HEK293 (cell line): ENCODE measurements at regions not wholly inside any gene's neighbourhood (a gene's known extent, or its start where the extent isn't known, plus 50 kb on each side); places are given as distances from the start of the nearest gene placed in this dataset.
A peak's percentile ranks its signal among the peaks of the same experiment; 100 is the strongest.

Experiments used
- CTCF ChIA-PET: fragments of 350-600 bp; formaldehyde crosslinking; extraction: SDS; loops from one replicate; lab custom pipeline; 2021; ENCODE audit warnings: antibody characterized with exemption; lab: Yijun Ruan, JAX
- POLR2A ChIA-PET: fragments of 300-600 bp; formaldehyde crosslinking; extraction: SDS; loops from one replicate; lab custom pipeline; 2020; ENCODE audit warnings: antibody characterized with exemption, inconsistent platforms; lab: Yijun Ruan, JAX
- H3K27ac ChIP-seq: fragments of 200-500 bp; sonication (Bioruptor generic); 2 replicates; pipeline ENCODE4 v1.5.1; 2014; ENCODE audit warnings: low read depth, low read length, control low read depth, inconsistent platforms; ENCODE audit errors: extremely low read depth
- H3K36me3 ChIP-seq, 2 experiments: fragments of 200-500 bp in 1 of 2; sonication (Bioruptor generic) in 1 of 2; 1 replicate in 1 of 2; 2 replicates in 1 of 2; pipeline ENCODE4 v1.5.1; 2014 to 2017; ENCODE audit warnings: inconsistent platforms in 2 of 2, low read length in 2 of 2; ENCODE audit not compliant: control insufficient read depth in 2 of 2, insufficient read depth in 1 of 2
- H3K4me1 ChIP-seq: fragments of 200-500 bp; sonication (Bioruptor generic); 2 replicates; pipeline ENCODE4 v1.5.1; 2014; ENCODE audit warnings: mild to moderate bottlenecking, low read length, inconsistent platforms; ENCODE audit not compliant: control insufficient read depth, insufficient read depth
- H3K4me3 ChIP-seq: 2 replicates; pipeline ENCODE4 v1.5.1; 2011; ENCODE audit warnings: low read depth, mild to moderate bottlenecking, control low read depth, low read length, moderate library complexity
- H3K9me3 ChIP-seq: fragments of 200-500 bp; sonication (Bioruptor generic); 2 replicates; pipeline ENCODE4 v1.5.1; 2014; ENCODE audit warnings: low read depth, low read length, inconsistent platforms; ENCODE audit not compliant: control insufficient read depth, insufficient read depth
- MZF1 ChIP-seq: fragments of 450-650 bp; formaldehyde crosslinking; IDR thresholded peaks from 2 replicates; pipeline ENCODE4 v1.5.1; 2017; ENCODE audit warnings: missing biosample characterization, missing genetic modification characterization, borderline replicate concordance
- ZBTB20 ChIP-seq: fragments of 450-650 bp; formaldehyde crosslinking; IDR thresholded peaks from 2 replicates; pipeline ENCODE4 v1.5.1; 2016; ENCODE audit warnings: missing biosample characterization, missing genetic modification characterization
- ZFP37 ChIP-seq: fragments of 450-650 bp; formaldehyde crosslinking; IDR thresholded peaks from 2 replicates; pipeline ENCODE4 v1.5.1; 2016; ENCODE audit warnings: missing biosample characterization, missing genetic modification characterization
- ZNF16 ChIP-seq: fragments of 450-650 bp; formaldehyde crosslinking; IDR thresholded peaks from 2 replicates; pipeline ENCODE4 v1.5.1; 2016; ENCODE audit warnings: low read depth, missing biosample characterization, missing genetic modification characterization
- ZNF24 ChIP-seq: fragments of 450-650 bp; formaldehyde crosslinking; IDR thresholded peaks from 2 replicates; pipeline ENCODE4 v1.5.1; 2016; ENCODE audit warnings: missing biosample characterization, missing genetic modification characterization
- ZNF248 ChIP-seq: fragments of 450-650 bp; formaldehyde crosslinking; IDR thresholded peaks from 2 replicates; pipeline ENCODE4 v1.5.1; 2017; ENCODE audit warnings: missing biosample characterization, missing genetic modification characterization
- ZNF521 ChIP-seq: fragments of 450-650 bp; formaldehyde crosslinking; IDR thresholded peaks from 2 replicates; pipeline ENCODE4 v1.5.1; 2017; ENCODE audit warnings: missing biosample characterization, mild to moderate bottlenecking, missing genetic modification characterization
- ZNF544 ChIP-seq: fragments of 450-650 bp; formaldehyde crosslinking; IDR thresholded peaks from 2 replicates; pipeline ENCODE4 v1.5.0; 2017; ENCODE audit warnings: missing biosample characterization, missing genetic modification characterization
- ZNF600 ChIP-seq: fragments of 450-650 bp; formaldehyde crosslinking; IDR thresholded peaks from 2 replicates; pipeline ENCODE4 v1.5.1; 2016; ENCODE audit warnings: missing biosample characterization, missing genetic modification characterization
- ZNF626 ChIP-seq: fragments of 450-650 bp; sonication (Bioruptor Pico); formaldehyde crosslinking; IDR thresholded peaks from 2 replicates; pipeline ENCODE4 v1.5.1; 2018; ENCODE audit warnings: missing biosample characterization, missing genetic modification characterization, inconsistent platforms
- ZNF777 ChIP-seq: fragments of 450-650 bp; formaldehyde crosslinking; IDR thresholded peaks from 2 replicates; pipeline ENCODE4 v1.5.1; 2017; ENCODE audit warnings: missing biosample characterization, missing genetic modification characterization, borderline replicate concordance
- ZNF843 ChIP-seq: fragments of 450-650 bp; formaldehyde crosslinking; IDR thresholded peaks from 2 replicates; pipeline ENCODE4 v1.5.1; 2016; ENCODE audit warnings: missing biosample characterization, missing genetic modification characterization
- ZXDB ChIP-seq: fragments of 450-650 bp; formaldehyde crosslinking; IDR thresholded peaks from 2 replicates; pipeline ENCODE4 v1.5.1; 2016; ENCODE audit warnings: missing biosample characterization, missing genetic modification characterization
- TF ChIP-seq, protein P1 (sequence below): fragments of 450-650 bp; formaldehyde crosslinking; IDR thresholded peaks from 2 replicates; pipeline ENCODE4 v1.5.1; 2017; ENCODE audit warnings: missing biosample characterization, missing genetic modification characterization
- TF ChIP-seq, protein P2 (sequence below): fragments of 450-650 bp; formaldehyde crosslinking; conservative IDR thresholded peaks from 2 replicates; pipeline ENCODE4 v1.5.1; 2016; ENCODE audit warnings: low read depth, missing biosample characterization, missing genetic modification characterization
- TF ChIP-seq, protein P3 (sequence below): fragments of 450-650 bp; formaldehyde crosslinking; IDR thresholded peaks from 2 replicates; pipeline ENCODE4 v1.5.1; 2016; ENCODE audit warnings: missing biosample characterization, missing genetic modification characterization
- TF ChIP-seq, protein P4 (sequence below): fragments of 450-650 bp; formaldehyde crosslinking; IDR thresholded peaks from 2 replicates; pipeline ENCODE4 v1.5.1; 2016; ENCODE audit warnings: missing biosample characterization, missing genetic modification characterization

DNA sequence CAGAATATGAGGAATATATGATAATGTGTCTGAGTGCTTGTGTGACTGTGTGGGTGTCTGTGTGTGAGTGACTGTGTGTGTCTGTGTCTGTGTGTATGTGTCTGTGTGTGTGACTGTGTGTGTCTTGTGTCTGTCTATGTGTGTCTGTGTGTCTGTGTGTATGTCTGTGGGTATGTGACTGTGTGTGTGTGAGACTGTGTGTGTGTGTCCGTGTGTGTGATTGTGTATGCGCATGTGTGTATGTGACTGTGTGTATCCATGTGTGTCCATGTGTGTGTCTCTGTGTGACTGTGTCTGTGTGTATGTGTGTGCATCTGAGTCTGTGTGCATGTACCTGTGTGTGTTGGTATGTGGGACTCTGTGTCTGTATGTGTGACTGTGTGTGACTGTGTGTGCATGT, 1361.2 kb upstream of the TMEM132C start:
- CTCF ChIA-PET, result no interaction called here
- no peaks in the 10 kb centered on the region for H3K9me3 ChIP-seq
- H3K36me3 ChIP-seq, result no peaks in the 10 kb centered on the region
- H3K4me1 ChIP-seq, result no peaks in the 10 kb centered on the region
- TF ChIP-seq, protein P1, sequence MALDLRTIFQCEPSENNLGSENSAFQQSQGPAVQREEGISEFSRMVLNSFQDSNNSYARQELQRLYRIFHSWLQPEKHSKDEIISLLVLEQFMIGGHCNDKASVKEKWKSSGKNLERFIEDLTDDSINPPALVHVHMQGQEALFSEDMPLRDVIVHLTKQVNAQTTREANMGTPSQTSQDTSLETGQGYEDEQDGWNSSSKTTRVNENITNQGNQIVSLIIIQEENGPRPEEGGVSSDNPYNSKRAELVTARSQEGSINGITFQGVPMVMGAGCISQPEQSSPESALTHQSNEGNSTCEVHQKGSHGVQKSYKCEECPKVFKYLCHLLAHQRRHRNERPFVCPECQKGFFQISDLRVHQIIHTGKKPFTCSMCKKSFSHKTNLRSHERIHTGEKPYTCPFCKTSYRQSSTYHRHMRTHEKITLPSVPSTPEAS, result peak; percentile 66
- no peak for TF ChIP-seq ZNF843
- TF ChIP-seq, all 188 proteins: peak for 1
- POLR2A ChIA-PET, result no interaction called here
- H3K4me3 ChIP-seq, result no peak overlapping the region
- H3K27ac ChIP-seq, result no peak overlapping the region

DNA sequence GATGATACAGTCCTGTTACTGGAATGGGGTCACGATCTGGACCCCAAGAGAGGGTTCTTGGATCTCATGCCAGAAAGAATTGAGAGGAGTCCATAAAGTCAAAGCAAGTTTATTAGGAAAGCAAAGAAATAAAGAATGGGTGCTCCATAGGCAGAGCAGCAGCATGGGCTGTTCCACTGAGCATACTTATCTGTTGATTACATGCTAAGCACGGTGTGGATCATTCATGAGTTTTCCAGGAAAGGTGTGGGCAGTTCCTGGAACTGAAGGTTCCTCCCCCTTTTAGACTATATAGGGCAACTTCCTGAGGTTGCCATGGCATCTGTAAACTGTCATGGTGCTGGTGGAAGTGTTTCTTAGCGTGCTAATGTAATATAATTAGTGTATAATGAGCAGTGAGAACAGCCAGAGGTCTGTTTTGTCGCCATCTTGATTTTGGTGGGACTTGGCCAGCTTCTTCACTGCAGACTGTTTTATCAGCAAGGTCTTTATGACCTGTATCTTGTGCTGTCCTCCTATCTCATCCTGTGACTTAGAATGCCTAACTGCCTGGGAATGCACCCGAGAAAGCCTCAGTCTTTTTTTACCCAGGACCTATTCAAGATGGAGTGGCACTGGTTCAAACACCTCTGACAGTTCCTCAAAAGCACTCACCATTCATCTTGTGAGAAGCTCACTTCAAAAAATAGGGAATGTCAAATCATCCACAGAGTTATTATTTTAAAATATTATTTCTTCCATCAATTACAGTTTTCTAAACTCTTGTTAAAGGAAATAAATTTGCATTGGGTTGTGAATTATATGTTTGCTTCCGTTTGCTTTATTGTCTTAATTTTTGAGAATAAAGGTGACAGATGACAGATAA, 1358.8 kb upstream of the TMEM132C start:
- ChIA-PET CTCF (no interaction called here), POLR2A (no interaction called here)
- TF ChIP-seq ZXDB (no peak), MZF1 (tag by site-specific recombination) (no peak), ZNF521 (tag by site-specific recombination) (no peak), ZNF24 (tag by site-specific recombination) (no peak), ZBTB20 (tag by site-specific recombination) (no peak), ZNF16 (tag by site-specific recombination) (no peak), ZNF600 (tag by site-specific recombination) (no peak), ZNF777 (no peak), ZNF248 (no peak), ZNF544 (tag by site-specific recombination) (no peak), ZNF626 (tag by site-specific recombination) (no peak), ZFP37 (no peak)
- TF ChIP-seq, protein P2, sequence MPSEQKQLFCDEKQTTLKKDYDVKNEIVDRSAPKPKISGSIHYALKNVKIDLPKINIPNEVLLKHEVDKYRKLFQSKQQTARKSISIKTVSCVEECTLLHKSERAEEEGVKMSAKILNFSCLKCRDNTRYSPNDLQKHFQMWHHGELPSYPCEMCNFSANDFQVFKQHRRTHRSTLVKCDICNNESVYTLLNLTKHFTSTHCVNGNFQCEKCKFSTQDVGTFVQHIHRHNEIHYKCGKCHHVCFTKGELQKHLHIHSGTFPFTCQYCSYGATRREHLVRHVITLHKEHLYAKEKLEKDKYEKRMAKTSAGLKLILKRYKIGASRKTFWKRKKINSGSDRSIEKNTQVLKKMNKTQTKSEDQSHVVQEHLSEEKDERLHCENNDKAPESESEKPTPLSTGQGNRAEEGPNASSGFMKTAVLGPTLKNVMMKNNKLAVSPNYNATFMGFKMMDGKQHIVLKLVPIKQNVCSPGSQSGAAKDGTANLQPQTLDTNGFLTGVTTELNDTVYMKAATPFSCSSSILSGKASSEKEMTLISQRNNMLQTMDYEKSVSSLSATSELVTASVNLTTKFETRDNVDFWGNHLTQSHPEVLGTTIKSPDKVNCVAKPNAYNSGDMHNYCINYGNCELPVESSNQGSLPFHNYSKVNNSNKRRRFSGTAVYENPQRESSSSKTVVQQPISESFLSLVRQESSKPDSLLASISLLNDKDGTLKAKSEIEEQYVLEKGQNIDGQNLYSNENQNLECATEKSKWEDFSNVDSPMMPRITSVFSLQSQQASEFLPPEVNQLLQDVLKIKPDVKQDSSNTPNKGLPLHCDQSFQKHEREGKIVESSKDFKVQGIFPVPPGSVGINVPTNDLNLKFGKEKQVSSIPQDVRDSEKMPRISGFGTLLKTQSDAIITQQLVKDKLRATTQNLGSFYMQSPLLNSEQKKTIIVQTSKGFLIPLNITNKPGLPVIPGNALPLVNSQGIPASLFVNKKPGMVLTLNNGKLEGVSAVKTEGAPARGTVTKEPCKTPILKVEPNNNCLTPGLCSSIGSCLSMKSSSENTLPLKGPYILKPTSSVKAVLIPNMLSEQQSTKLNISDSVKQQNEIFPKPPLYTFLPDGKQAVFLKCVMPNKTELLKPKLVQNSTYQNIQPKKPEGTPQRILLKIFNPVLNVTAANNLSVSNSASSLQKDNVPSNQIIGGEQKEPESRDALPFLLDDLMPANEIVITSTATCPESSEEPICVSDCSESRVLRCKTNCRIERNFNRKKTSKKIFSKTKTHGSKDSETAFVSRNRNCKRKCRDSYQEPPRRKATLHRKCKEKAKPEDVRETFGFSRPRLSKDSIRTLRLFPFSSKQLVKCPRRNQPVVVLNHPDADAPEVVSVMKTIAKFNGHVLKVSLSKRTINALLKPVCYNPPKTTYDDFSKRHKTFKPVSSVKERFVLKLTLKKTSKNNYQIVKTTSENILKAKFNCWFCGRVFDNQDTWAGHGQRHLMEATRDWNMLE (tag by site-specific recombination), result no peak
- TF ChIP-seq, protein P3, sequence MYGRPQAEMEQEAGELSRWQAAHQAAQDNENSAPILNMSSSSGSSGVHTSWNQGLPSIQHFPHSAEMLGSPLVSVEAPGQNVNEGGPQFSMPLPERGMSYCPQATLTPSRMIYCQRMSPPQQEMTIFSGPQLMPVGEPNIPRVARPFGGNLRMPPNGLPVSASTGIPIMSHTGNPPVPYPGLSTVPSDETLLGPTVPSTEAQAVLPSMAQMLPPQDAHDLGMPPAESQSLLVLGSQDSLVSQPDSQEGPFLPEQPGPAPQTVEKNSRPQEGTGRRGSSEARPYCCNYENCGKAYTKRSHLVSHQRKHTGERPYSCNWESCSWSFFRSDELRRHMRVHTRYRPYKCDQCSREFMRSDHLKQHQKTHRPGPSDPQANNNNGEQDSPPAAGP (tag by site-specific recombination), result no peak
- TF ChIP-seq, protein P4, sequence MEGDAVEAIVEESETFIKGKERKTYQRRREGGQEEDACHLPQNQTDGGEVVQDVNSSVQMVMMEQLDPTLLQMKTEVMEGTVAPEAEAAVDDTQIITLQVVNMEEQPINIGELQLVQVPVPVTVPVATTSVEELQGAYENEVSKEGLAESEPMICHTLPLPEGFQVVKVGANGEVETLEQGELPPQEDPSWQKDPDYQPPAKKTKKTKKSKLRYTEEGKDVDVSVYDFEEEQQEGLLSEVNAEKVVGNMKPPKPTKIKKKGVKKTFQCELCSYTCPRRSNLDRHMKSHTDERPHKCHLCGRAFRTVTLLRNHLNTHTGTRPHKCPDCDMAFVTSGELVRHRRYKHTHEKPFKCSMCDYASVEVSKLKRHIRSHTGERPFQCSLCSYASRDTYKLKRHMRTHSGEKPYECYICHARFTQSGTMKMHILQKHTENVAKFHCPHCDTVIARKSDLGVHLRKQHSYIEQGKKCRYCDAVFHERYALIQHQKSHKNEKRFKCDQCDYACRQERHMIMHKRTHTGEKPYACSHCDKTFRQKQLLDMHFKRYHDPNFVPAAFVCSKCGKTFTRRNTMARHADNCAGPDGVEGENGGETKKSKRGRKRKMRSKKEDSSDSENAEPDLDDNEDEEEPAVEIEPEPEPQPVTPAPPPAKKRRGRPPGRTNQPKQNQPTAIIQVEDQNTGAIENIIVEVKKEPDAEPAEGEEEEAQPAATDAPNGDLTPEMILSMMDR (tag by site-specific recombination), result no peak
- H3K36me3 ChIP-seq, result no peaks in the 10 kb centered on the region
- no peaks in the 10 kb centered on the region for H3K9me3 ChIP-seq
- no peaks in the 10 kb centered on the region for H3K4me1 ChIP-seq
- H3K27ac ChIP-seq, result no peak overlapping the region
- no peak overlapping the region for H3K4me3 ChIP-seq
